GM23248 (cell line): ENCODE measurements at regions not wholly inside any gene's neighbourhood (a gene's known extent, or its start where the extent isn't known, plus 50 kb on each side); places are given as distances from the start of the nearest gene placed in this dataset.

Experiments used
- DNase-seq: peaks from one replicate; pipeline ENCODE4 v3.0.0-alpha.2; 2015
- H2AFZ ChIP-seq: fragments of 200-600 bp; sonication (generic); 2 replicates; pipeline ENCODE4 v1.6.1; 2016; ENCODE audit warnings: antibody characterized with exemption
- H3F3A ChIP-seq: fragments of 200-600 bp; sonication (generic); 2 replicates; pipeline ENCODE4 v1.6.1; 2016; ENCODE audit warnings: mild to moderate bottlenecking, antibody characterized with exemption, mixed run types; ENCODE audit not compliant: insufficient read depth
- H3K27ac ChIP-seq: fragments of 200-600 bp; sonication (generic); 2 replicates; pipeline ENCODE4 v1.5.1; 2016; ENCODE audit warnings: mild to moderate bottlenecking
- H3K27me3 ChIP-seq: fragments of 200-600 bp; sonication (generic); replicated peaks from 2 replicates; pipeline ENCODE4 v1.6.1; 2016; ENCODE audit warnings: mild to moderate bottlenecking; ENCODE audit not compliant: insufficient read depth
- H3K36me3 ChIP-seq: fragments of 200-600 bp; sonication (generic); 2 replicates; pipeline ENCODE4 v1.6.1; 2016; ENCODE audit warnings: low read depth, mild to moderate bottlenecking
- H3K4me1 ChIP-seq: fragments of 200-600 bp; sonication (generic); 2 replicates; pipeline ENCODE4 v1.6.1; 2016; ENCODE audit warnings: mild to moderate bottlenecking; ENCODE audit not compliant: insufficient read depth
- H3K4me2 ChIP-seq: fragments of 200-600 bp; sonication (generic); one replicate; pipeline ENCODE4 v1.6.1; 2016; ENCODE audit warnings: mild to moderate bottlenecking; ENCODE audit not compliant: unreplicated experiment
- H3K4me3 ChIP-seq: fragments of 200-600 bp; sonication (generic); 2 replicates; pipeline ENCODE4 v1.5.1; 2016; ENCODE audit warnings: mild to moderate bottlenecking
- H3K79me2 ChIP-seq: fragments of 200-600 bp; sonication (generic); 2 replicates; pipeline ENCODE4 v1.6.1; 2016; ENCODE audit warnings: mild to moderate bottlenecking; ENCODE audit not compliant: insufficient read depth
- H3K9ac ChIP-seq: fragments of 200-600 bp; sonication (generic); 2 replicates; pipeline ENCODE4 v1.6.1; 2016; ENCODE audit warnings: mild to moderate bottlenecking
- H3K9me2 ChIP-seq: fragments of 200-600 bp; sonication (generic); 2 replicates; pipeline ENCODE4 v1.6.1; 2016; ENCODE audit warnings: mixed run types, mild to moderate bottlenecking, moderate library complexity; ENCODE audit not compliant: insufficient read depth
- H3K9me3 ChIP-seq: fragments of 200-600 bp; sonication (generic); one replicate; pipeline ENCODE4 v1.6.1; 2017; ENCODE audit warnings: low read depth
- H4K20me1 ChIP-seq: fragments of 200-600 bp; sonication (generic); 2 replicates; pipeline ENCODE4 v1.6.0; 2016; ENCODE audit not compliant: insufficient read depth
- EZH2 ChIP-seq: fragments of 200-600 bp; sonication (generic); IDR thresholded peaks from 2 replicates; pipeline ENCODE4 v1.6.1; 2018; ENCODE audit warnings: antibody characterized with exemption, mild to moderate bottlenecking; ENCODE audit not compliant: insufficient read depth, poor library complexity, severe bottlenecking
- EZH2phosphoT487 ChIP-seq: fragments of 200-600 bp; sonication (generic); IDR thresholded peaks from 2 replicates; pipeline ENCODE4 v1.6.1; 2018; ENCODE audit warnings: antibody characterized with exemption, moderate library complexity, mild to moderate bottlenecking, low read depth; ENCODE audit not compliant: insufficient read depth
- whole genome bisulfite sequencing, 2 experiments: methylation state at CpG; one replicate each; pipeline ENCODE4 v1.1.6; 2015 to 2017; ENCODE audit warnings: low lambda C conversion rate in 2 of 2, low coverage in 1 of 2; ENCODE audit errors: missing lambda C conversion rate in 2 of 2; 5-methylcytosine and 5-hydroxymethylcytosine counted together
- in situ Hi-C: fragments of 300-500 bp; cut with MboI; formaldehyde crosslinking; loops from 2 replicates; pipeline ENCODE4 v1.15.0; 2020

GRCh38 chr12:124704619-124705018 is 137.2 kb upstream of the NCOR2 start:
- no peak overlapping the region for H3K27ac ChIP-seq
- no peak overlapping the region for H3K9ac ChIP-seq
- no peaks in the 10 kb centered on the region for H3K9me3 ChIP-seq
- TF ChIP-seq EZH2, result no peak
- no peak for TF ChIP-seq EZH2phosphoT487
- H3K4me3 ChIP-seq, result no peak overlapping the region
- in situ Hi-C loops, result no loop called here
- 90 to 95% methylated on average over 13 of the region's 13 CpGs for WGBS, 2 experiments
- DNase-seq, result no peak
- no peaks in the 10 kb centered on the region for H3K36me3 ChIP-seq
- H3K27me3 ChIP-seq, result no peaks in the 10 kb centered on the region
- H4K20me1 ChIP-seq, result no peaks in the 10 kb centered on the region
- peaks cover 16% of the 10 kb centered on the region for H3K4me1 ChIP-seq
- no peaks in the 10 kb centered on the region for H3K79me2 ChIP-seq
- no peaks in the 10 kb centered on the region for H3K9me2 ChIP-seq
- H3F3A ChIP-seq, result peaks cover 9% of the 10 kb centered on the region
- no peak overlapping the region for H3K4me2 ChIP-seq
- H2AFZ ChIP-seq, result no peak overlapping the region

DNA sequence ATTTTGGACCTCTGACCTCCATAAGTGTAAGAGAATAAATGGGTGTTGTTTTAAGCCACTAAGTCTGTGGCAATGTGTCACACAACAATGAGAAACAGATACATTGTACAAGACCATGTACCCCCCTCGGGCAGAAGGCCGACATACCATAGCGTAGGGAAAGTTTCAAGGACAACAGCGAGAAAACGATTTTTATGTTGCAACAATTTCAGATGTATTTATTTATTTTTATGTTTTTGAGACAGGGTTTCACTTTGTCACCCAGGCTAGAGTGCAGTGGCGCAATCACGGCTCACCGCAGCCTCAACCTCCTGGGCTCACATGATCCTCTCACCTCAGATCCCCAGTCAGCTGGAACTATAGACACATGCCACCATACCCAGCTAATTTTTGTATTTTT is 136.4 kb upstream of the NCOR2 start:
- H3K9me3 ChIP-seq, result no peaks in the 10 kb centered on the region
- no peaks in the 10 kb centered on the region for H3K36me3 ChIP-seq
- no peak overlapping the region for H3K9ac ChIP-seq
- H2AFZ ChIP-seq, result no peak overlapping the region
- no peaks in the 10 kb centered on the region for H4K20me1 ChIP-seq
- H3K79me2 ChIP-seq, result no peaks in the 10 kb centered on the region
- H3F3A ChIP-seq, result peaks cover 5% of the 10 kb centered on the region
- H3K27ac ChIP-seq, result no peak overlapping the region
- no peak for DNase-seq
- in situ Hi-C loops, result no loop called here
- no peaks in the 10 kb centered on the region for H3K27me3 ChIP-seq
- 77 to 79% methylated on average over 8 of the region's 8 CpGs for WGBS, 2 experiments
- H3K4me3 ChIP-seq, result no peak overlapping the region
- peaks cover 14% of the 10 kb centered on the region for H3K4me1 ChIP-seq
- no peaks in the 10 kb centered on the region for H3K9me2 ChIP-seq
- no peak overlapping the region for H3K4me2 ChIP-seq
- no peak for TF ChIP-seq EZH2
- no peak for TF ChIP-seq EZH2phosphoT487

DNA sequence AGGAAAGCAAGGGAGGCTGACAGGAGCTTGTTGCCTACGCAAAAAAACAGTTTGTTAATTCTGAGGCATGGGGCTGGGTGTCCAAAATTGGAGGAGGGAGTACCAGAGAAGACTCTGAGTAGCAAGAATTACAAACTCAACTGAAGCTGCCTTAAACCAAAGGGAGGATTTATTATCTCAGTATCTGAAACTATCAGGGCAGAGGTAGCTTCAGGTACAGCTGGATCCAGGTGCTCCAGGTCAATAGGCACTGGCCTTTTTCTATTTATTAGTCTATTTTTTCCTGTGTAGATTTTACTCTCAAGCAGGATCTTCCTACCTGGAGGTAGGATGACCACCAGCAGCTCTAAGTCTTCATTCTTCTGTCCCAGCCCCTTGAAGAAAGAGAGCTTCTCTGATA is 135.3 kb upstream of the NCOR2 start:
- Histone ChIP-seq H3K27ac (no peak overlapping the region), H3F3A (peaks cover 13% of the 10 kb centered on the region), H3K9me2 (no peaks in the 10 kb centered on the region), H3K27me3 (no peaks in the 10 kb centered on the region), H3K4me2 (no peak overlapping the region), H3K79me2 (no peaks in the 10 kb centered on the region), H3K4me3 (no peak overlapping the region), H3K4me1 (peaks cover 25% of the 10 kb centered on the region), H4K20me1 (no peaks in the 10 kb centered on the region), H3K9me3 (no peaks in the 10 kb centered on the region), H2AFZ (no peak overlapping the region), H3K36me3 (no peaks in the 10 kb centered on the region), H3K9ac (no peak overlapping the region)
- 86 to 100% methylated on average over 1 of the region's 1 CpG for WGBS, 2 experiments
- TF ChIP-seq EZH2 (no peak), EZH2phosphoT487 (no peak)
- no peak for DNase-seq
- in situ Hi-C loops, result no loop called here

GRCh38 chr12:124700810-124701592 is 133.6 kb upstream of the NCOR2 start:
- no peak overlapping the region for H3K4me3 ChIP-seq
- no peaks in the 10 kb centered on the region for H3K27me3 ChIP-seq
- H3K9me3 ChIP-seq, result no peaks in the 10 kb centered on the region
- TF ChIP-seq EZH2 (no peak), EZH2phosphoT487 (no peak)
- H3K9ac ChIP-seq, result no peak overlapping the region
- no peak overlapping the region for H3K4me2 ChIP-seq
- peaks cover 13% of the 10 kb centered on the region for H3F3A ChIP-seq
- H3K79me2 ChIP-seq, result no peaks in the 10 kb centered on the region
- DNase-seq, result peak; percentile 69
- in situ Hi-C loops, result no loop called here
- no peak overlapping the region for H3K27ac ChIP-seq
- H4K20me1 ChIP-seq, result no peaks in the 10 kb centered on the region
- WGBS, 2 experiments, result 40 to 42% methylated on average over 17 of the region's 17 CpGs
- H3K4me1 ChIP-seq, result peaks cover 26% of the 10 kb centered on the region
- peak overlapping the region; percentile 48 for H2AFZ ChIP-seq
- no peaks in the 10 kb centered on the region for H3K9me2 ChIP-seq
- no peaks in the 10 kb centered on the region for H3K36me3 ChIP-seq

GRCh38 chr12:124699909-124700308 is 132.5 kb upstream of the NCOR2 start:
- H4K20me1 ChIP-seq, result no peaks in the 10 kb centered on the region
- no peaks in the 10 kb centered on the region for H3K36me3 ChIP-seq

More at GRCh38 chr12:124699909-124700308, 132.5 kb upstream of the NCOR2 start:
- H3K27me3 ChIP-seq, result no peaks in the 10 kb centered on the region
- peaks cover 13% of the 10 kb centered on the region for H3F3A ChIP-seq
- H3K9me3 ChIP-seq, result no peaks in the 10 kb centered on the region
- H3K27ac ChIP-seq, result no peak overlapping the region
- TF ChIP-seq EZH2phosphoT487, result no peak
- in situ Hi-C loops, result no loop called here
- H2AFZ ChIP-seq, result no peak overlapping the region
- 77 to 79% methylated on average over 14 of the region's 14 CpGs for WGBS, 2 experiments
- peaks cover 26% of the 10 kb centered on the region for H3K4me1 ChIP-seq
- H3K9me2 ChIP-seq, result no peaks in the 10 kb centered on the region
- H3K9ac ChIP-seq, result no peak overlapping the region
- H3K79me2 ChIP-seq, result no peaks in the 10 kb centered on the region
- H3K4me2 ChIP-seq, result no peak overlapping the region
- no peak for DNase-seq
- no peak overlapping the region for H3K4me3 ChIP-seq
